ENCODE measurements at regions not wholly inside any gene's neighbourhood (a gene's known extent, or its start where the extent isn't known, plus 50 kb on each side); places are given as distances from the start of the nearest gene placed in this dataset.

DNA sequence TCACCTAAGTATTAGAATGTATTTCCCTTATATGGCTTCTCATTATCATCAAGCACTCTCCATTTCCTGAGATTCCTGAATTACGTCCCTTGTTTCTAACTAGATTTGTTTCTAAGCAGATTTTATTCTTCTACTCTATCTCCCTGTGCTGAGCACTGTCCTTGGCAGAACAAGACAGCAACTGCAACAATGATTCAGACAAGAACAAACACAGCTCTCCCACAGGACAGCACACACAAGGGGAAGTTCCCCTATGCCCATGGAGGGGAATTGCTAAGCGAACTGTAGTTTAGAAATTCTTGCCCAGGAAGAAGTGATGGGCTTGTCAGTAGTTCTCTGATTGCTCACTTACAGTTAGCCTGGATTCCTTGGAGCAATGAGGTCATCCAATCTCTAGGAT lies 759.9 kb downstream of the DTWD2 start:
- peaks cover 3% of the 10 kb centered on the region for H3K4me1 Mint-ChIP-seq
- no peaks in the 10 kb centered on the region for H3K36me3 Mint-ChIP-seq (ENCODE audit: low read depth)
- no peak for DNase-seq (ENCODE audit: low read depth, low spot score)
- H3K9me3 Mint-ChIP-seq = peaks cover 2% of the 10 kb centered on the region
- no peak overlapping the region for H3K27ac Mint-ChIP-seq (ENCODE audit: unreplicated experiment)
- TF ChIP-seq, protein P1, sequence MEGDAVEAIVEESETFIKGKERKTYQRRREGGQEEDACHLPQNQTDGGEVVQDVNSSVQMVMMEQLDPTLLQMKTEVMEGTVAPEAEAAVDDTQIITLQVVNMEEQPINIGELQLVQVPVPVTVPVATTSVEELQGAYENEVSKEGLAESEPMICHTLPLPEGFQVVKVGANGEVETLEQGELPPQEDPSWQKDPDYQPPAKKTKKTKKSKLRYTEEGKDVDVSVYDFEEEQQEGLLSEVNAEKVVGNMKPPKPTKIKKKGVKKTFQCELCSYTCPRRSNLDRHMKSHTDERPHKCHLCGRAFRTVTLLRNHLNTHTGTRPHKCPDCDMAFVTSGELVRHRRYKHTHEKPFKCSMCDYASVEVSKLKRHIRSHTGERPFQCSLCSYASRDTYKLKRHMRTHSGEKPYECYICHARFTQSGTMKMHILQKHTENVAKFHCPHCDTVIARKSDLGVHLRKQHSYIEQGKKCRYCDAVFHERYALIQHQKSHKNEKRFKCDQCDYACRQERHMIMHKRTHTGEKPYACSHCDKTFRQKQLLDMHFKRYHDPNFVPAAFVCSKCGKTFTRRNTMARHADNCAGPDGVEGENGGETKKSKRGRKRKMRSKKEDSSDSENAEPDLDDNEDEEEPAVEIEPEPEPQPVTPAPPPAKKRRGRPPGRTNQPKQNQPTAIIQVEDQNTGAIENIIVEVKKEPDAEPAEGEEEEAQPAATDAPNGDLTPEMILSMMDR (conservative IDR thresholded peaks at IDR 0.05) = no peak
- no peaks in the 10 kb centered on the region for H3K27me3 Mint-ChIP-seq (ENCODE audit: low read depth)
- no peak overlapping the region for H3K4me3 Mint-ChIP-seq

DNA sequence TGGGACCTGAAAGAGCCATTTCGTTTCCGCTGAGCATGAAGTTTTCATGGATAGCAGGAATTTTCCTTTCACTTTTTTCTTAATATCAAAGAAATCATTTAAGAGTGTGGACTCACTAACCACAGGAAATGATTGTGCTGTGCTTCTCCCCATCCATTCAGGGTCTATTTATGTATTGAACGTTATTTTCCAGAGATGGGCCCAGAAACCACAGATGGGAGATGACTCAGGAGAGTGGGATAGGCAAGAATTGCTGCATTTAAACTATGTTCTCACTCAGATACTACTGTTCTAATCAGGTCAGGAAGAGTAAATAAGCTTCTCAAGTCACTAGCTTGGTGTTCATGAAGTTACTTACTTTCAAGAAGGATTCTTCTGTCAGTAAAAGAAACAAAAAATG lies 763.8 kb downstream of the DTWD2 start:
- H3K4me1 Mint-ChIP-seq = no peaks in the 10 kb centered on the region
- H3K9me3 Mint-ChIP-seq = peaks cover 2% of the 10 kb centered on the region
- no peaks in the 10 kb centered on the region for H3K36me3 Mint-ChIP-seq (ENCODE audit: low read depth)
- H3K27me3 Mint-ChIP-seq (ENCODE audit: low read depth) = no peaks in the 10 kb centered on the region
- H3K4me3 Mint-ChIP-seq = no peak overlapping the region
- TF ChIP-seq, protein P1 (conservative IDR thresholded peaks at IDR 0.05) = no peak
- DNase-seq (ENCODE audit: low read depth, low spot score) = no peak
- no peak overlapping the region for H3K27ac Mint-ChIP-seq (ENCODE audit: unreplicated experiment)

DNA sequence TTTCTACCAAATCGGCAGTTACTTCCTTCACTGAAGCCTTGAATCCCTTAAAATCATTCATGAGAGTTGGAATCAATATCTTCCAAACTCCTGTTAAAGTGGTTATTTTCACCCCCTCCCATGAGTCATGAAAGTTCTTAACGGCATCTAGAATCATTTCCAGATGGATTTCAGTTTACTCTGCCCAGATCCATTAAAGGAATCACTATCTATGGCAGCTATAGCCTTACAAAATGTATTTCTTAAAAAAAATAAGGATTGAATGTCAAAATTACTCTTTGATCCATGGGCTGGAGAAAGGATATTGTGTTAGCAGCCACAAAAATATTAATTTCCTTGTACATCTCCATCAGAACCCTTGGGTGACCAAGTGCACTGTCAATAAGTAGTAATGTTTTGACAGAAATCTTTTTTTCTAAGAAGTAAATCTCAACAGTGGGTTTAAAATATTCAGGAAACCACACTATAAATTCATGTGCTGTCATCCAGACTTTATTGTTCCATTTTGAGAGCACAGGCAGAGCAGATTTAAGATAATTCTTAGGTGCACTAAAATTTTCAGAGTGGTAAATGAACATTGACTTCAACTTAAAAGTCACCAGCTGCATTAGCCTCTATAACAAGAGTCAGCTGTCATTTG lies 767.7 kb downstream of the DTWD2 start:
- Mint-ChIP-seq H3K4me1 (no peaks in the 10 kb centered on the region), H3K9me3 (peaks cover 2% of the 10 kb centered on the region), H3K4me3 (no peak overlapping the region), H3K27me3 (ENCODE audit: low read depth) (no peaks in the 10 kb centered on the region), H3K27ac (ENCODE audit: unreplicated experiment) (no peak overlapping the region), H3K36me3 (ENCODE audit: low read depth) (peaks cover 3% of the 10 kb centered on the region)
- no peak for DNase-seq (ENCODE audit: low read depth, low spot score)
- TF ChIP-seq, protein P1 (conservative IDR thresholded peaks at IDR 0.05) = no peak

DNA sequence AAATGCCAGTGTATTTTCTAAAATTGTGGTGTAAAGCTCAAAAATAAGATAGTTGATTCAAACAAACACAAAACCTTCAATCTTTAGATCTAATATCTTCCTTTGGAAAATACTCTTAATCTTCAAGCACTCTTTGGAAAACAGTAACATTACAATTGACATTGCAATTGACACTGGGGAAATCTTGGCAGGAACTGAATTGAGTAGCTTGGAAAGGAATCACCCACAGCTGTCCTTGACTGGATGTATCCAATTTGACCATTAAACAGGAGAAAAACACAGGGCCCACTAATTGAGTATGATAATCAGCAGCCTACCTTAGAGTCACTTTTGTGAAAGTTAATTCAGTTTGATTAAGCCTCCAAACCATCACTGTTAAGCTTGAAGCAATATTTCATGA lies 776.7 kb downstream of the DTWD2 start:
- Mint-ChIP-seq H3K27me3 (ENCODE audit: low read depth) (no peaks in the 10 kb centered on the region), H3K9me3 (peaks cover 9% of the 10 kb centered on the region), H3K36me3 (ENCODE audit: low read depth) (peaks cover 8% of the 10 kb centered on the region), H3K4me1 (no peaks in the 10 kb centered on the region), H3K27ac (ENCODE audit: unreplicated experiment) (no peak overlapping the region), H3K4me3 (no peak overlapping the region)
- DNase-seq (ENCODE audit: low read depth, low spot score) = no peak
- TF ChIP-seq, protein P1 (conservative IDR thresholded peaks at IDR 0.05) = no peak

DNA sequence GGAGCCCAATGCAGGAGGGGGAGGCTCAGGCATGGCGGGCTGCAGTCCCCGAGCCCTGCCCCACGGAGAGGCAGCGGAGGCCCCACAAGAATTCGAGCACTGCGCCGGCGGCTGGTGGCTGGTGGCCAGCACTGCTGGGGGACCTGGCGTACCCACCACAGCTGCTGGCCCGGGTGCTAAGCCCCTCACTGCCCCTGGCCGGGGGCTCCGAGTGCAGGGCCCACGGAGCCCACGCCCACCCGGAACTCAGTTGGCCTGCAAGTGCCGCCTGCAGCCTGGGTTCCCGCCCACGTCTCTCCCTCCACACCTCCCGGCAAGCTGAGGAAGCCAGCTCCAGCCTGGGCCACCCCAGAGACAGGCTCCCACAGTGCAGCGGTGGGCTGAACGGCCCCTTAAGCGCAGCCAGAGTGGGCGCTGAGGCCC lies 780.3 kb downstream of the DTWD2 start:
- no peak overlapping the region for H3K4me3 Mint-ChIP-seq
- H3K27me3 Mint-ChIP-seq (ENCODE audit: low read depth) = no peaks in the 10 kb centered on the region
- DNase-seq (ENCODE audit: low read depth, low spot score) = no peak
- peaks cover 12% of the 10 kb centered on the region for H3K9me3 Mint-ChIP-seq
- TF ChIP-seq, protein P1 (conservative IDR thresholded peaks at IDR 0.05) = no peak
- H3K36me3 Mint-ChIP-seq (ENCODE audit: low read depth) = peaks cover 11% of the 10 kb centered on the region
- H3K4me1 Mint-ChIP-seq = no peaks in the 10 kb centered on the region
- no peak overlapping the region for H3K27ac Mint-ChIP-seq (ENCODE audit: unreplicated experiment)

Data from neural crest cell (in vitro differentiated cells).